H9 (cell line): ENCODE measurements at regions not wholly inside any gene's neighbourhood (a gene's known extent, or its start where the extent isn't known, plus 50 kb on each side); places are given as distances from the start of the nearest gene placed in this dataset.

Experiments used
- DNase-seq: peaks from one replicate; pipeline ENCODE4 v3.0.0-alpha.2; 2017
- H2AFZ ChIP-seq: one replicate; pipeline ENCODE4 v1.6.1; 2013; ENCODE audit warnings: mild to moderate bottlenecking, low read length, control low read depth, moderate library complexity
- H2AK5ac ChIP-seq: 2 replicates; pipeline ENCODE4 v1.6.1; 2013; ENCODE audit warnings: low read length, control low read depth, mixed read lengths; ENCODE audit not compliant: insufficient read length
- H2BK120ac ChIP-seq: one replicate; pipeline ENCODE4 v1.6.1; 2013; ENCODE audit warnings: low read depth, mild to moderate bottlenecking, low read length, control low read depth, inconsistent platforms; ENCODE audit not compliant: poor library complexity, severe bottlenecking
- H2BK12ac ChIP-seq: 2 replicates; pipeline ENCODE4 v1.6.1; 2013; ENCODE audit warnings: low read length, control low read depth, mixed read lengths, low read depth; ENCODE audit not compliant: insufficient read length
- H2BK15ac ChIP-seq: 2 replicates; pipeline ENCODE4 v1.6.1; 2013; ENCODE audit warnings: low read depth, low read length, control low read depth
- H2BK20ac ChIP-seq: one replicate; pipeline ENCODE4 v1.6.1; 2013; ENCODE audit warnings: low read depth, mild to moderate bottlenecking, low read length, control low read depth, inconsistent platforms; ENCODE audit not compliant: poor library complexity, severe bottlenecking
- H2BK5ac ChIP-seq: 2 replicates; pipeline ENCODE4 v1.6.1; 2013; ENCODE audit warnings: low read length, control low read depth, mixed read lengths; ENCODE audit not compliant: insufficient read length
- H3K14ac ChIP-seq: 2 replicates; pipeline ENCODE4 v1.6.1; 2013; ENCODE audit warnings: low read length, control low read depth; ENCODE audit not compliant: insufficient read depth
- H3K18ac ChIP-seq: 2 replicates; pipeline ENCODE4 v1.6.1; 2013; ENCODE audit warnings: low read depth, mild to moderate bottlenecking, mixed read lengths, low read length, control low read depth; ENCODE audit not compliant: insufficient read length
- H3K23ac ChIP-seq: 2 replicates; pipeline ENCODE4 v1.6.1; 2013; ENCODE audit warnings: low read length, control low read depth, mixed read lengths, low read depth; ENCODE audit not compliant: insufficient read length
- H3K23me2 ChIP-seq: 2 replicates; pipeline ENCODE4 v1.6.1; 2013; ENCODE audit warnings: low read depth, mild to moderate bottlenecking, mixed read lengths, low read length, control low read depth; ENCODE audit not compliant: insufficient read length, poor library complexity, severe bottlenecking
- H3K27ac ChIP-seq: 2 replicates; pipeline ENCODE4 v1.5.1; 2013; ENCODE audit warnings: low read length, control low read depth, mixed read lengths, low read depth; ENCODE audit not compliant: insufficient read length
- H3K27me3 ChIP-seq: 2 replicates; pipeline ENCODE4 v1.6.1; 2013; ENCODE audit warnings: low read length, control low read depth, inconsistent platforms; ENCODE audit not compliant: insufficient read depth
- H3K4ac ChIP-seq: 2 replicates; pipeline ENCODE4 v1.6.1; 2013; ENCODE audit warnings: low read depth, mild to moderate bottlenecking, control low read depth, inconsistent platforms, low read length, moderate library complexity
- H3K4me1 ChIP-seq: 2 replicates; pipeline ENCODE4 v1.6.1; 2013; ENCODE audit warnings: low read length, control low read depth, inconsistent platforms; ENCODE audit not compliant: insufficient read depth
- H3K4me2 ChIP-seq: 2 replicates; pipeline ENCODE4 v1.6.1; 2013; ENCODE audit warnings: low read length, control low read depth, mixed read lengths; ENCODE audit not compliant: insufficient read length, insufficient read depth
- H3K56ac ChIP-seq: 2 replicates; pipeline ENCODE4 v1.6.1; 2013; ENCODE audit warnings: low read depth, mild to moderate bottlenecking, mixed read lengths, low read length, control low read depth; ENCODE audit not compliant: insufficient read length
- H3K79me1 ChIP-seq: 2 replicates; pipeline ENCODE4 v1.6.1; 2013; ENCODE audit warnings: low read depth, mild to moderate bottlenecking, moderate library complexity, low read length, control low read depth, inconsistent platforms; ENCODE audit not compliant: insufficient read depth, poor library complexity, severe bottlenecking
- H3K79me2 ChIP-seq: 2 replicates; pipeline ENCODE4 v1.6.1; 2013; ENCODE audit warnings: low read length, control low read depth, inconsistent platforms; ENCODE audit not compliant: insufficient read depth
- H3K9ac ChIP-seq: 2 replicates; pipeline ENCODE4 v1.6.1; 2013; ENCODE audit warnings: low read length, control low read depth, mixed read lengths; ENCODE audit not compliant: insufficient read length; ENCODE audit errors: extremely low read depth
- H3K9me3 ChIP-seq: one replicate; pipeline ENCODE4 v1.6.1; 2013; ENCODE audit warnings: low read depth, low read length, inconsistent platforms; ENCODE audit not compliant: control insufficient read depth
- H3T11ph ChIP-seq: one replicate; pipeline ENCODE4 v1.6.1; 2013; ENCODE audit warnings: mild to moderate bottlenecking, low read length, control low read depth, inconsistent platforms
- H4K20me1 ChIP-seq: one replicate; pipeline ENCODE4 v1.6.1; 2013; ENCODE audit not compliant: control insufficient read depth, insufficient read length, insufficient read depth
- H4K5ac ChIP-seq: 2 replicates; pipeline ENCODE4 v1.6.1; 2013; ENCODE audit warnings: low read depth, mild to moderate bottlenecking, mixed read lengths, low read length, control low read depth; ENCODE audit not compliant: insufficient read length
- H4K8ac ChIP-seq: replicated peaks from 2 replicates; pipeline ENCODE4 v1.6.1; 2013; ENCODE audit warnings: low read length, control low read depth, mixed read lengths, low read depth; ENCODE audit not compliant: insufficient read length
- H4K91ac ChIP-seq: 2 replicates; pipeline ENCODE4 v1.6.1; 2013; ENCODE audit warnings: low read depth, mild to moderate bottlenecking, moderate library complexity, mixed read lengths, low read length, control low read depth; ENCODE audit not compliant: insufficient read length
- H3K27ac Mint-ChIP-seq, 3 experiments: 2 replicates in 2 of 3; 3 replicates in 1 of 3; pipeline ENCODE4 v1.8.0; 2020 to 2021; ENCODE audit warnings: mixed read lengths in 3 of 3, mild to moderate bottlenecking in 1 of 3, moderate library complexity in 1 of 3
- H3K27me3 Mint-ChIP-seq: 2 replicates; pipeline ENCODE4 v1.8.0; 2021; ENCODE audit warnings: low read depth, mild to moderate bottlenecking, moderate library complexity, mixed read lengths
- H3K36me3 Mint-ChIP-seq, 3 experiments: 2 replicates in 2 of 3; 3 replicates in 1 of 3; pipeline ENCODE4 v1.8.0; 2020 to 2021; ENCODE audit warnings: low read depth in 3 of 3, mixed read lengths in 3 of 3; ENCODE audit not compliant: insufficient read depth in 1 of 3
- H3K4me1 Mint-ChIP-seq, 2 experiments: 2 replicates each; pipeline ENCODE4 v1.8.0; 2020; ENCODE audit warnings: mixed read lengths in 2 of 2
- H3K4me3 Mint-ChIP-seq, 2 experiments: 2 replicates in 1 of 2; 3 replicates in 1 of 2; pipeline ENCODE4 v1.8.0; 2020 to 2021; ENCODE audit warnings: mild to moderate bottlenecking in 2 of 2, mixed read lengths in 2 of 2, moderate library complexity in 1 of 2
- H3K9me3 Mint-ChIP-seq, 2 experiments: 2 replicates in 1 of 2; 3 replicates in 1 of 2; pipeline ENCODE4 v1.8.0; 2020; ENCODE audit warnings: mild to moderate bottlenecking in 2 of 2, mixed read lengths in 2 of 2, moderate library complexity in 1 of 2
- CTCF ChIP-seq: fragments of 200-600 bp; sonication (generic); conservative IDR thresholded peaks from 3 replicates; pipeline ENCODE4 v1.8.0; 2021; ENCODE audit warnings: antibody characterized with exemption, mild to moderate bottlenecking
- WGBS: extraction: QIAGEN DNeasy Blood & Tissue Kit; methylation state at CpG from one replicate; pipeline ENCODE4 v1.1.7; 2013; ENCODE audit warnings: missing lambda C conversion rate, low lambda C conversion rate, mixed read lengths; ENCODE audit not compliant: insufficient read length; ENCODE audit errors: extremely low coverage; 5-methylcytosine and 5-hydroxymethylcytosine counted together

GRCh38 chr4:108533245-108533844 is 87.0 kb upstream of the RPL34 start:
- H3K27ac Mint-ChIP-seq = no peak overlapping the region
- H2BK12ac ChIP-seq = no peak overlapping the region
- no peak overlapping the region for H3K9ac ChIP-seq
- no peak overlapping the region for H2BK20ac ChIP-seq
- no peak overlapping the region for H3K56ac ChIP-seq
- H3K4me3 Mint-ChIP-seq = no peak overlapping the region
- no CpG with 5 or more reads among the region's 4 CpGs for WGBS
- H3K27me3 Mint-ChIP-seq = peaks cover 2% of the 10 kb centered on the region; the same call in 1 of the 2 replicates
- H3K18ac ChIP-seq = no peak overlapping the region
- no peak overlapping the region for H2BK5ac ChIP-seq
- no peak overlapping the region for H2BK15ac ChIP-seq
- H3T11ph ChIP-seq = no peak overlapping the region
- no peak overlapping the region for H4K8ac ChIP-seq
- H3K14ac ChIP-seq = no peak overlapping the region
- no peaks in the 10 kb centered on the region for H3K4me1 ChIP-seq
- no peak overlapping the region for H2BK120ac ChIP-seq
- no peaks in the 10 kb centered on the region for H3K79me2 ChIP-seq
- no peaks in the 10 kb centered on the region for H3K79me1 ChIP-seq
- H2AK5ac ChIP-seq = no peak overlapping the region
- H4K91ac ChIP-seq = no peak overlapping the region
- peaks cover 2 to 3% of the 10 kb centered on the region in 2 experiments for H3K4me1 Mint-ChIP-seq
- H4K5ac ChIP-seq = no peak overlapping the region
- H3K27ac ChIP-seq = no peak overlapping the region
- no peaks in the 10 kb centered on the region for H3K36me3 Mint-ChIP-seq
- no peak overlapping the region for H3K4me2 ChIP-seq
- H2AFZ ChIP-seq = no peak overlapping the region
- no peak overlapping the region for H3K4ac ChIP-seq
- DNase-seq = no peak
- no peaks in the 10 kb centered on the region for H3K27me3 ChIP-seq
- no peaks in the 10 kb centered on the region for H3K9me3 Mint-ChIP-seq
- H3K23ac ChIP-seq = no peak overlapping the region
- no peaks in the 10 kb centered on the region for H4K20me1 ChIP-seq
- TF ChIP-seq CTCF = no peak
- H3K23me2 ChIP-seq = no peaks in the 10 kb centered on the region
- H3K9me3 ChIP-seq = no peaks in the 10 kb centered on the region
